Keratinocyte (primary cell): ENCODE measurements at regions not wholly inside any gene's neighbourhood (a gene's known extent, or its start where the extent isn't known, plus 50 kb on each side); places are given as distances from the start of the nearest gene placed in this dataset.

Source experiments
- DNase-seq: peaks from one replicate; pipeline ENCODE4 v3.0.0-alpha.2; 2011; ENCODE audit warnings: low read depth, missing footprints, low spot score
- FAIRE-seq: peaks from 2 replicates; lab custom pipeline; 2011; peaks lifted over from hg19 to GRCh38; lab: Jason Lieb, UNC
- H2AFZ ChIP-seq: 2 replicates; pipeline ENCODE4 v1.6.0; 2012; ENCODE audit warnings: low read length, control low read depth, inconsistent platforms; ENCODE audit not compliant: control insufficient read depth
- H3K27ac ChIP-seq: 2 replicates; pipeline ENCODE4 v1.5.1; 2011; ENCODE audit warnings: low read length; ENCODE audit not compliant: control insufficient read depth, insufficient read depth
- H3K27me3 ChIP-seq: 3 replicates; pipeline ENCODE4 v1.6.0; 2011; ENCODE audit warnings: low read length; ENCODE audit not compliant: control insufficient read depth, insufficient read depth; ENCODE audit errors: extremely low read depth
- H3K36me3 ChIP-seq, 2 experiments: 2 replicates in 1 of 2; 3 replicates in 1 of 2; pipeline ENCODE4 v1.5.1; 2011; ENCODE audit warnings: low read length in 2 of 2, mild to moderate bottlenecking in 1 of 2; ENCODE audit not compliant: control insufficient read depth in 2 of 2, insufficient read depth in 2 of 2; ENCODE audit errors: extremely low read depth in 1 of 2
- H3K4me1 ChIP-seq: 3 replicates; pipeline ENCODE4 v1.5.1; 2011; ENCODE audit warnings: low read length; ENCODE audit not compliant: control insufficient read depth, insufficient read depth; ENCODE audit errors: extremely low read depth
- H3K4me2 ChIP-seq: 3 replicates; pipeline ENCODE4 v1.6.0; 2011; ENCODE audit warnings: low read depth, low read length; ENCODE audit not compliant: control insufficient read depth, insufficient read depth; ENCODE audit errors: extremely low read depth
- H3K4me3 ChIP-seq, 3 experiments: fragments of 200-600 bp in 1 of 3; sonication (generic) in 1 of 3; 2 replicates in 2 of 3; 3 replicates in 1 of 3; pipeline ENCODE4 v1.5.1; 2011 to 2016; ENCODE audit warnings: low read length in 3 of 3, mild to moderate bottlenecking in 3 of 3, control low read depth in 2 of 3, inconsistent platforms in 1 of 3, low read depth in 1 of 3, mixed read lengths in 1 of 3, mixed run types in 1 of 3, moderate library complexity in 1 of 3; ENCODE audit not compliant: control insufficient read depth in 2 of 3, insufficient read depth in 2 of 3; ENCODE audit errors: extremely low read depth in 1 of 3
- H3K79me2 ChIP-seq: 2 replicates; pipeline ENCODE4 v1.6.0; 2012; ENCODE audit warnings: low read length; ENCODE audit not compliant: control insufficient read depth, insufficient read depth
- H3K9ac ChIP-seq: 3 replicates; pipeline ENCODE4 v1.6.0; 2011; ENCODE audit warnings: low read length; ENCODE audit not compliant: control insufficient read depth, insufficient read depth; ENCODE audit errors: extremely low read depth
- H3K9me1 ChIP-seq: 3 replicates; pipeline ENCODE4 v1.6.0; 2011; ENCODE audit warnings: low read length; ENCODE audit not compliant: control insufficient read depth, insufficient read depth; ENCODE audit errors: extremely low read depth
- H3K9me3 ChIP-seq: 2 replicates; pipeline ENCODE4 v1.5.1; 2012; ENCODE audit warnings: low read depth, low read length; ENCODE audit not compliant: control insufficient read depth
- H4K20me1 ChIP-seq: 3 replicates; pipeline ENCODE4 v1.6.0; 2011; ENCODE audit warnings: low read length; ENCODE audit not compliant: control insufficient read depth, insufficient read depth; ENCODE audit errors: extremely low read depth
- CTCF ChIP-seq, 3 experiments: IDR thresholded peaks in 1 of 3; conservative IDR thresholded peaks in 1 of 3; optimal IDR thresholded peaks in 1 of 3; 2 replicates in 2 of 3; 3 replicates in 1 of 3; pipeline versions ENCODE3 to v1.5.1; 2011; ENCODE audit warnings: low read length in 3 of 3, mild to moderate bottlenecking in 3 of 3, moderate library complexity in 2 of 3, control low read depth in 1 of 3, inconsistent platforms in 1 of 3; ENCODE audit not compliant: insufficient read depth in 2 of 3; ENCODE audit errors: extremely low read depth in 1 of 3
- EZH2 ChIP-seq: IDR thresholded peaks from one replicate; pipeline ENCODE4 v1.6.1; 2012; ENCODE audit warnings: inconsistent platforms, mild to moderate bottlenecking, low read length, moderate library complexity
- dilution Hi-C: fragments of 300-500 bp; cut with MboI; formaldehyde crosslinking; loops from one replicate; pipeline ENCODE4 v1.7.0; 2020; ENCODE audit warnings: low sequenced_read_pairs; ENCODE audit not compliant: extremely low pct_ligation_motif_present

- Histone ChIP-seq H2AFZ (no peak overlapping the region), H3K36me3 (no peaks in the 10 kb centered on the region), H3K27me3 (no peaks in the 10 kb centered on the region), H3K27ac (no peak overlapping the region), H3K9me3 (no peaks in the 10 kb centered on the region), H3K9ac (no peak overlapping the region), H3K4me1 (peaks cover 4% of the 10 kb centered on the region), H3K9me1 (no peaks in the 10 kb centered on the region), H4K20me1 (no peaks in the 10 kb centered on the region), H3K4me3 (no peak overlapping the region), H3K79me2 (no peaks in the 10 kb centered on the region), H3K4me2 (no peak overlapping the region)
- FAIRE-seq, result no peak
- TF ChIP-seq CTCF (optimal IDR thresholded peaks at IDR 0.05 in 1 of 3, IDR thresholded peaks at IDR 0.05 in 1 of 3, conservative IDR thresholded peaks at IDR 0.05 in 1 of 3; ENCODE audit: extremely low read depth in 1 of 3, insufficient read depth in 2 of 3, low read length in 3 of 3), result no peak
- no peak for TF ChIP-seq EZH2
- no peak for DNase-seq
- dilution Hi-C loops, result no loop called here
Observed at GRCh38 chr11:13188179-13188578, 89.4 kb upstream of the BMAL1 start.

GRCh38 chr11:13189561-13190426 is 87.8 kb upstream of the BMAL1 start:
- Histone ChIP-seq H3K9ac (no peak overlapping the region), H3K4me2 (no peak overlapping the region), H3K9me1 (no peaks in the 10 kb centered on the region), H3K79me2 (no peaks in the 10 kb centered on the region), H4K20me1 (no peaks in the 10 kb centered on the region), H3K27ac (no peak overlapping the region), H3K9me3 (no peaks in the 10 kb centered on the region), H3K4me1 (no peaks in the 10 kb centered on the region), H3K4me3 (no peak overlapping the region), H3K36me3 (no peaks in the 10 kb centered on the region), H2AFZ (no peak overlapping the region), H3K27me3 (no peaks in the 10 kb centered on the region)
- dilution Hi-C loops, result no loop called here
- TF ChIP-seq CTCF (optimal IDR thresholded peaks at IDR 0.05 in 1 of 3, IDR thresholded peaks at IDR 0.05 in 1 of 3, conservative IDR thresholded peaks at IDR 0.05 in 1 of 3; ENCODE audit: extremely low read depth in 1 of 3, insufficient read depth in 2 of 3, low read length in 3 of 3) (no peak), EZH2 (no peak)
- DNase-seq (no peak), FAIRE-seq (no peak)
